ENCODE measurements at regions not wholly inside any gene's neighbourhood (a gene's known extent, or its start where the extent isn't known, plus 50 kb on each side); places are given as distances from the start of the nearest gene placed in this dataset.

DNA sequence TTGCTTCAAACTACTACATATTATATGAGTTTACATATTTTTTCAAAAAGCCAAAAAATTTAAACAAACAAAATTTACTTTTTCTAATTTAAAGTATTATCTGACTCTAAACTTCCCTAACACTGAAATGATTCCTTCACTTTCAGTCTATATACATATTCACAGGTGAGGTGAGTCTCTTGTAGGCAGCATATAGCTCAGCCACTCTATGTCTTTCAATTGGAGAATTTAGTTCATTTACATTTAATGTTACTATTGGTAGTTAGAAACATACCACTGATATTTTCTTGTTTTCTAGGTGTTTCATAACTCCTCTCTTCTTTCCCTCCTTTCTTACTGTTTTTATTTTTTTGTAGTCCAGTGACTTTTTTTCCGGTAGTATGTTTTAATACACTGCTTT, 387.1 kb downstream of the MRPL39 start:
- TF ChIP-seq POLR2A (IDR thresholded peaks at IDR 0.05; ENCODE audit: low read depth, low read length) = no peak
- TF ChIP-seq CTCF (IDR thresholded peaks at IDR 0.05; ENCODE audit: extremely low read depth in 1 of 2, insufficient read depth in 1 of 2, low read depth in 1 of 2, low read length in 2 of 2) = no peak
- no peak for TF ChIP-seq POLR2AphosphoS5 (IDR thresholded peaks at IDR 0.05; ENCODE audit: insufficient read depth, low read depth, low read length)
- TF ChIP-seq EZH2 (IDR thresholded peaks at IDR 0.05; ENCODE audit: borderline replicate concordance, low read depth, low read length, severe bottlenecking) = no peak
- no peak for TF ChIP-seq FOS (IDR thresholded peaks at IDR 0.05; ENCODE audit: borderline replicate concordance, insufficient read depth, low read length)
- TF ChIP-seq GATA2 (IDR thresholded peaks at IDR 0.05; ENCODE audit: insufficient read depth, insufficient read length, low read depth, low read length) = no peak
- TF ChIP-seq, protein P1, sequence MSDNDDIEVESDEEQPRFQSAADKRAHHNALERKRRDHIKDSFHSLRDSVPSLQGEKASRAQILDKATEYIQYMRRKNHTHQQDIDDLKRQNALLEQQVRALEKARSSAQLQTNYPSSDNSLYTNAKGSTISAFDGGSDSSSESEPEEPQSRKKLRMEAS (IDR thresholded peaks at IDR 0.05; ENCODE audit: insufficient read depth, insufficient read length) = no peak
- no peak for TF ChIP-seq JUN (IDR thresholded peaks at IDR 0.05; ENCODE audit: borderline replicate concordance, insufficient read depth, insufficient read length, low read depth)
- Histone ChIP-seq H3K27ac (ENCODE audit: insufficient read depth, low read depth, low read length) (no peak overlapping the region), H3K9me3 (replicated peaks; ENCODE audit: control insufficient read depth, insufficient read depth, low read length) (no peaks in the 10 kb centered on the region), H2AFZ (ENCODE audit: low read depth, low read length) (no peak overlapping the region), H3K9me1 (replicated peaks; ENCODE audit: control insufficient read depth, extremely low read depth, insufficient read depth, low read length) (no peaks in the 10 kb centered on the region), H3K9ac (replicated peaks; ENCODE audit: extremely low read depth, insufficient read depth, low read length) (no peak overlapping the region), H3K4me2 (ENCODE audit: insufficient read depth, low read length) (no peak overlapping the region), H3K4me3 (replicated peaks in 1 of 3; ENCODE audit: insufficient read depth in 1 of 3, low read depth in 1 of 3, low read length in 3 of 3) (no peak overlapping the region), H3K27me3 (ENCODE audit: control insufficient read depth in 2 of 2, insufficient read depth in 2 of 2, low read length in 2 of 2) (no peaks in the 10 kb centered on the region), H3K79me2 (ENCODE audit: control insufficient read depth, insufficient read depth, low read length) (no peaks in the 10 kb centered on the region), H3K4me1 (ENCODE audit: control insufficient read depth, extremely low read depth, insufficient read depth, low read length) (no peaks in the 10 kb centered on the region), H4K20me1 (replicated peaks; ENCODE audit: control insufficient read depth, extremely low read depth, insufficient read depth, low read length) (no peaks in the 10 kb centered on the region), H3K36me3 (ENCODE audit: control insufficient read depth in 2 of 2, extremely low read depth in 1 of 2, insufficient read depth in 2 of 2, low read length in 2 of 2) (no peaks in the 10 kb centered on the region)
- dilution Hi-C loops (cut with MboI; ENCODE audit: extremely low pct_ligation_motif_present, low sequenced_read_pairs) (no loop called here), intact Hi-C loops (cut with micrococcal nuclease) (no loop called here)
- no TSS peak for BruUV-seq (replicated peaks)
- FAIRE-seq = no peak
- POLR2A ChIA-PET = no interaction called here
- CTCF ChIA-PET = no interaction called here
- DNase-seq (ENCODE audit: low read depth, low spot score) = no peak

All from endothelial cell of umbilical vein (primary cell).